ENCODE measurements at regions not wholly inside any gene's neighbourhood (a gene's known extent, or its start where the extent isn't known, plus 50 kb on each side); places are given as distances from the start of the nearest gene placed in this dataset.

DNA sequence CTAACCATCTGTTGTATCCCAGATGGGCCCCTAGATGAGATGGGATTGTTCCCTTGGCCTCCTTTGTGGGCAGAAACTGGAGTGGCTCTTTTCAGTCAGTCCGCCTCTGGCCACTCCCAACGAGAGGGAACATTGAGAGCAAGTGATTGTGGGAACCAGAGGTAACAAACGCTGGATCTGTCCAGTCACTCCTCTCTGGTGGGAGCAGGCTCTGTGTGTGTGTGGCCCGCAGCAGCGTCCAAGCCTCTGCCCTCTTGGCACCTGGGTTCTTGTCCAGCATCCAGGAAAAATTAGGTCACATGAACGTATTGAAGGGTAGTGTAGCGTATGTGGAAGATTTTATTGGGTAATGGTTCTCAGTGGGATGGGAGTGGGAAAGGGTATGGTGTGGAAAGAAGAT, 101.9 kb upstream of the COX10 start:
- H3K4me1 Mint-ChIP-seq (ENCODE audit: low read depth) = peaks cover 6% of the 10 kb centered on the region
- no peaks in the 10 kb centered on the region for H3K9me3 Mint-ChIP-seq
- H3K27ac Mint-ChIP-seq = no peak overlapping the region
- no peak for DNase-seq
- ChIA-PET POLR2A (no interaction called here), CTCF (no interaction called here)
- no peaks in the 10 kb centered on the region for H3K36me3 Mint-ChIP-seq
- intact Hi-C loops (cut with micrococcal nuclease) = no loop called here
- H3K27me3 Mint-ChIP-seq = no peaks in the 10 kb centered on the region
- H3K4me3 Mint-ChIP-seq = no peak overlapping the region

DNA sequence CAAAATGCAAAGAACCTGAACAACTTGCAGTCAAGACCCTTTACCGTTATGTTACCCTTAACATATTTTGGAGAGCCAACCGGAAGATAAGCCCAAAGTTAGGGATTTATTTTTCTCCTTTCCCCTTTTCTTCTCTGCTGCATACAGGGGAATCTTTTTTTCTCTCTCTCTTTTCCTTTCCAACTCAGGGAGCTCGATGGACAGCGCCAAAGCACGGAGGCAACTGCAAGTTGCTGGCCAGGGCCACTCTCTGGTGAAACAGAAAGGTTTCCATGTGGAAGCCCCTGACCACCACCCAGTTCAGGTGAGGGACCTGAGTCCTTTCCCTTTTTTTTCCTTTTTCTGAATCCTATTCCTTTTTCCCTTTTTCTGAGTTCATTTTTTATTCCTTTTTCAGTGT, 98.8 kb upstream of the COX10 start:
- Mint-ChIP-seq H3K36me3 (no peaks in the 10 kb centered on the region), H3K27me3 (no peaks in the 10 kb centered on the region), H3K4me3 (no peak overlapping the region), H3K9me3 (no peaks in the 10 kb centered on the region), H3K27ac (no peak overlapping the region), H3K4me1 (ENCODE audit: low read depth) (no peaks in the 10 kb centered on the region)
- DNase-seq = no peak
- ChIA-PET CTCF (no interaction called here), POLR2A (no interaction called here)
- intact Hi-C loops (cut with micrococcal nuclease) = no loop called here

DNA sequence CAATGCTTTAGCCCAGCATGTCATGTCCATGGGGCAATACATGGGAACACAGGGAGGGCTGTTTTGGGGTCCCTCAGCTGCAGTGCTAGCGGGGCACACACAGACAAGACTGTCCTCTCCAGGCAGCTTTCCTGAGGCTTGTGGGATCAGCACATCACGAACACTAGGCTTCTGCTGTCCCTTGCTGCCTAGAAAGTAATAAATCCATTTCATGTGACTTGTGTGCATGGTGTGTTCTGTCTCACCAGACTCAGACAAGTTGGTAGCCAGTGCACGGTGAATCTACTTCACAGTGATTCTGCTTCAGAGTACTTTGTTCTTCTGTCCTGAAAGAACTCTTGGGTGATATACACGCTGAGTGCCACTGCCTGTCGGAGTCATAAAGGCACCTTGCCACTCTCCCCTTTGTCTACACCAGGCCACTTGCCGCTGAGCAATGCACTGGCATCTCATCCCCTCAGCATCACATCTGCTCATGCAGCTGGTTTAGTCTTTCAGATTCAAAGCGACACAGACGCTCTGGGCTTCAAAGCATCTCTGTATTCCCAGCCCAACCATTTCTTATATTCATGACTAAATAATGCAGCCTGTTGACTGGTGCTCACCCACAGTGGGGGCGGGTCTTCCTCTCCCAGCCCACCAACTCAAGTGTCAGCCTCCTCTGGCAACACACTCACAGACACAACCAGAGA, 95.2 kb upstream of the COX10 start:
- intact Hi-C loops (cut with micrococcal nuclease) = no loop called here
- H3K27me3 Mint-ChIP-seq = no peaks in the 10 kb centered on the region
- no peaks in the 10 kb centered on the region for H3K9me3 Mint-ChIP-seq
- POLR2A ChIA-PET = no interaction called here
- H3K4me3 Mint-ChIP-seq = no peak overlapping the region
- CTCF ChIA-PET = interaction anchor here (0.6 kb wide), 1 partner anchor 327 kb away, joined by 3 read pairs; the partner anchor contains the start of gene HS3ST3B1
- no peaks in the 10 kb centered on the region for H3K4me1 Mint-ChIP-seq (ENCODE audit: low read depth)
- peaks cover 5% of the 10 kb centered on the region for H3K36me3 Mint-ChIP-seq
- no peak overlapping the region for H3K27ac Mint-ChIP-seq
- DNase-seq = no peak

DNA sequence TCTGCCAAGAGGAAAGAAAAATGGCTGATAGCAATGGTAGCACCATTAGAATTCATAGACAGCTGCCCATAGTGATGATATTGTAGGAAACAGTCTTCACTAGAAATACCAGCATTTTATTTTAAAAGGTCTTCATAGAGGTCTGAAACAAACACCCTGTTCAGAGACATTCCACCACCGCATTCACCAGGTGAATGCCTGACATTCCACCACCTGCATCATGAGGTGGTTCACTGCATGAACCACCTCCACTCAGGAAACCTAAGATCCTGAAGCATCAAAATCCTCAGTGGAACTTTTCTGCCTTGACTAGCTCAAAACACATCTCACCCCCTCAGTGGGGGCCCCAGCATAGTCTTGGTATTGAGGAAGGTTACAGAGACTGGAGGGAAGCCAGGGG, 91.5 kb upstream of the COX10 start:
- H3K27me3 Mint-ChIP-seq = no peaks in the 10 kb centered on the region
- ChIA-PET POLR2A (no interaction called here), CTCF (no interaction called here)
- DNase-seq = no peak
- H3K4me3 Mint-ChIP-seq = no peak overlapping the region
- H3K27ac Mint-ChIP-seq = no peak overlapping the region
- intact Hi-C loops (cut with micrococcal nuclease) = no loop called here
- H3K9me3 Mint-ChIP-seq = no peaks in the 10 kb centered on the region
- no peaks in the 10 kb centered on the region for H3K4me1 Mint-ChIP-seq (ENCODE audit: low read depth)
- peaks cover 10% of the 10 kb centered on the region for H3K36me3 Mint-ChIP-seq

DNA sequence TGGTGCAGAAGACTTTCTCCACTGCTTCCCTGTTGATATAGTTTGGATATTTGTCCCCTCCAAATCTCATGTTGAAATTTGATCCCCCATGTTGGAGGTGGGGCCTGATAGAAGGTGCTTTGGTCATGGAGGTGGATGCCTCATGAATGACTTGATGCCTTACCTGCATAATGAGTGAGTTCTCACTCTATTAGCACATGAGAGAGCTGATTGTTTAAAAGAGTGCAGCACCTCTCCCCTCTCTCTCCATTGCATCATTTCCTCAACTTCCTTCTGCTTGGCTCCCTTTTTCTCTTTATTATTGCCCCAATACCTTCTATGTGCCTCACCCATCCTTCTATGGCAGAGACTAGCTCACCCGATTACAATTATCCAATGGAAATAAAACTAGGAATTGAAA, 90.8 kb upstream of the COX10 start:
- Mint-ChIP-seq H3K4me1 (ENCODE audit: low read depth) (no peaks in the 10 kb centered on the region), H3K36me3 (peaks cover 10% of the 10 kb centered on the region), H3K4me3 (no peak overlapping the region), H3K27ac (no peak overlapping the region), H3K27me3 (no peaks in the 10 kb centered on the region), H3K9me3 (no peaks in the 10 kb centered on the region)
- no peak for DNase-seq
- intact Hi-C loops (cut with micrococcal nuclease) = no loop called here
- ChIA-PET CTCF (no interaction called here), POLR2A (no interaction called here)

DNA sequence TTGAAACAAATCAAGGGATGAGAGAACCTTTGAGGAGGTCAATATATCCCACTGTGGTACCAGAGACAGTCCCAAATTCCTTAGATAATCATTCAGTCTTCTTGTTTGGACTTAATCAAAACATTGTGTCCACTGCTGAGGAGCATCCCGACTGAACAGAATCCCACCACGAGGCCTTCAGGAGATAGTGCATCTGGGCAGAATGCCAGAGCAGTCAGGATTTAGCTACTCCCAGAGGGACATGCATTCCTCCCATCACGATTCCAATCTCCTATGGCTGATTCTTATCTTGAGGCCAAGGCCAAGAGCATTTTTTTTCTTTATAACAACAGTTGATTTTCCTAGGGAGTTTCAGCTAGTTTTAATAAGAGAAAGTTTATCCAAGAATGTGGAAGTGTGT, 87.4 kb upstream of the COX10 start:
- CTCF ChIA-PET = no interaction called here
- intact Hi-C loops (cut with micrococcal nuclease) = no loop called here

DNA sequence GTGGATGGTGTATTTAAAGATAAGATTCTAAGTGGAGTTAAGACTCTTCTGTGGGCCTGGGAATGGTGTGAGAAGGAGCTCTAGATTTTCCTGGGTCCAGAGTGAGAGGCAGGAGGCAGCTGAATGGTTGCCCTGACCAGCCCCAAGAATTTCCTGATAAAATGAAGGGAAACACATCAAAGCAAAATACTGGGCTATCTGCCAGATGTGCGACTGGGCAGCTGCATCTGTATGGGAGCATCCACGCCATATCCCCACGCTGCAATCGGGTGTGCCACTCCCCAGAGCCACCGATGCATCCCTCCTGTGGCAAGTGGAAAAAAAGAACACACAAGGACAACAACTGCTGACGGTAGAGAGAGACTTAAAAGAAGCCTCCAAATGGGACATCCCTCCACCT, 84.3 kb upstream of the COX10 start:
- intact Hi-C loops (cut with micrococcal nuclease) = no loop called here
- Mint-ChIP-seq H3K9me3 (no peaks in the 10 kb centered on the region), H3K27ac (no peak overlapping the region), H3K4me1 (ENCODE audit: low read depth) (no peaks in the 10 kb centered on the region), H3K4me3 (no peak overlapping the region), H3K27me3 (no peaks in the 10 kb centered on the region), H3K36me3 (peaks cover 8% of the 10 kb centered on the region)
- POLR2A ChIA-PET = no interaction called here
- CTCF ChIA-PET = no interaction called here
- DNase-seq = no peak

More for the DNA sequence above, 87.4 kb upstream of the COX10 start:
- Mint-ChIP-seq H3K9me3 (no peaks in the 10 kb centered on the region), H3K27me3 (no peaks in the 10 kb centered on the region), H3K4me1 (ENCODE audit: low read depth) (no peaks in the 10 kb centered on the region), H3K4me3 (no peak overlapping the region), H3K27ac (no peak overlapping the region), H3K36me3 (peaks cover 9% of the 10 kb centered on the region)
- no peak for DNase-seq
- POLR2A ChIA-PET = no interaction called here

DNA sequence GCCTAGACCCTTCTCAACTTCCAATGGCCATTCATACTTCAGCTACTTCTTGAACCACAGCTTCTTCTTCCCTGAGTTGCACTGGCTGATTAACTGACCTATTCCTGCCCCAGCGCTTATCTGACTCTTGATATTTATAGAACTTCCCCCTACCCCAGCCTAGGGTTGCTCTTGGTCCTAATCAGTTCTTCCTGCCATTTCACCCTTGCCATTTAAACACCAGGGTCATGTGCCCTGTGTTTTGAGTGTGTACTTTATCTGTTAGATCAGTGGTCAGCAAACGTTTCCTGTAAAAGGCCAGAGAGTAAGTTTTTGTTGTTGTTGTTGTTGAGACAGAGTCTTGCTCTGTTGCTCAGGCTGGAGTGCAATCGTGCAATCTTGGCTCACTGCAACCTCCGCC, 82.4 kb upstream of the COX10 start:
- no peak for DNase-seq
- H3K36me3 Mint-ChIP-seq = peaks cover 3% of the 10 kb centered on the region
- no peak overlapping the region for H3K27ac Mint-ChIP-seq
- intact Hi-C loops (cut with micrococcal nuclease) = no loop called here
- H3K27me3 Mint-ChIP-seq = no peaks in the 10 kb centered on the region
- CTCF ChIA-PET = interaction anchor here (0.6 kb wide), 1 partner anchor 51 kb away, joined by 3 read pairs; no protein-coding TSS in a partner anchor
- no peak overlapping the region for H3K4me3 Mint-ChIP-seq
- H3K4me1 Mint-ChIP-seq (ENCODE audit: low read depth) = no peaks in the 10 kb centered on the region
- H3K9me3 Mint-ChIP-seq = no peaks in the 10 kb centered on the region
- POLR2A ChIA-PET = no interaction called here

DNA sequence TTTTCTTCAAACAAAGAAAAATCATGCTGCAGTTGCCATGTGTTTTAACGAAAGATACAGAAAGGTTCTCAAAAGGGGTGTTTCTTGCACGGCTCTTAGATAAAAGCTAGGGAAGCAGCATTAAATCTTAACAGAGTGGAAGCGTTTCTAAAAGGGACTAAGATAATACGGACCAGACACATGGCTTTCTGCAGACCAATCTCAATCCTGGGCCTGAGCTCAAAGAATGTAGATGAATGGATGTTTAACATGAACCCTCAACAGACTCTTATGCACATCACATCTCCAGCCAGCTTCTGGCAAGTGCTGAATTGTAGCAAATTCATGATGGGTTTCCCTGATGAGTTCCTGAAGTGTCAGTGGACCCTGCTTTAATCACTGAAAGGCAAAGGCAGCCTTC, 80.2 kb upstream of the COX10 start:
- intact Hi-C loops (cut with micrococcal nuclease) = no loop called here

DNA sequence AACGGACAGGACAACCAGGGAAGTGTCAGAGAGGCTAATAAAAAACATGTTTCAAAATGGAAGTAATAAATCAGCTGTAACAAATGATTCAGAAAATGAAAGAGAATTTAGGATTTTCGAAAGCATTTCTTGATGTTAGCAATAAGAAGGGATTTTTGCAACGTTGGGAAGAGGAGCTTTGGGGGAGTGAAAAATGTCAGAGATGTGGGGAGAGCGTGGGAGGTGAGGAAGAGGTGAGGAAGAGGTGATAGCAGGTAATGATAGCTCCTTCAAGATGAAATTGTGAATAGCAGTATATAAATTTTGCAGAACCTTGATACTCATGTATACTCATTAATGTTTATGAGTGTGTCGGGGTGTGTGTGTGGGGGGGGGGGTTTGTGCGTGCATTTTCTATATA, 76.2 kb upstream of the COX10 start:
- ChIA-PET CTCF (interaction anchor here (0.7 kb wide), 1 partner anchor 1013 kb away, joined by 3 read pairs; no protein-coding TSS in a partner anchor), POLR2A (no interaction called here)
- no peaks in the 10 kb centered on the region for H3K27me3 Mint-ChIP-seq
- DNase-seq = no peak
- H3K27ac Mint-ChIP-seq = no peak overlapping the region
- no peak overlapping the region for H3K4me3 Mint-ChIP-seq
- H3K4me1 Mint-ChIP-seq (ENCODE audit: low read depth) = no peaks in the 10 kb centered on the region
- no peaks in the 10 kb centered on the region for H3K36me3 Mint-ChIP-seq
- intact Hi-C loops (cut with micrococcal nuclease) = no loop called here
- no peaks in the 10 kb centered on the region for H3K9me3 Mint-ChIP-seq

More for the DNA sequence above, 80.2 kb upstream of the COX10 start:
- no peak overlapping the region for H3K27ac Mint-ChIP-seq
- no peaks in the 10 kb centered on the region for H3K4me1 Mint-ChIP-seq (ENCODE audit: low read depth)
- no peak for DNase-seq
- peaks cover 3% of the 10 kb centered on the region for H3K36me3 Mint-ChIP-seq
- POLR2A ChIA-PET = no interaction called here
- CTCF ChIA-PET = no interaction called here
- H3K4me3 Mint-ChIP-seq = no peak overlapping the region
- no peaks in the 10 kb centered on the region for H3K27me3 Mint-ChIP-seq
- H3K9me3 Mint-ChIP-seq = no peaks in the 10 kb centered on the region

DNA sequence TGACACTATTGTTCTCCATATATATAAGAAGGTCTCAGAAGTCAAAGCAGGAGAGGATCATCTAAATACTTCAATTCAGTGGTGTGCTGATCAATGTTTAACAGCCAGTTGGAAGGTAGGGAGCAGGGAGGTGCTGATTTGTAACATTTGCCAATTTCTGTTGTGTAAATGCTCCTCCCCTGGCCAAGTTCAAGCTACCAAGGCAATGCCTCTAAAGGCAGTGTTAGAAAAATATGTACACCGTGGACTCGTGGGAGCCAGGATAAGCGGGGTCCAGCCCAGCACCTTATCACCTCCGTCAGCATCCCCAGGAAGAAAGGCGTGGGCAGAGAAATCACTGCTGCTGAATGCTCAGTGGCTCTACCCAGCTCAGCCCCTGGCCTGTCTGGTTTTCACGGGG, 75.3 kb upstream of the COX10 start:
- Mint-ChIP-seq H3K27me3 (no peaks in the 10 kb centered on the region), H3K27ac (no peak overlapping the region), H3K36me3 (no peaks in the 10 kb centered on the region), H3K9me3 (no peaks in the 10 kb centered on the region), H3K4me3 (no peak overlapping the region), H3K4me1 (ENCODE audit: low read depth) (no peaks in the 10 kb centered on the region)
- intact Hi-C loops (cut with micrococcal nuclease) = no loop called here
- ChIA-PET POLR2A (no interaction called here), CTCF (interaction anchor here (0.7 kb wide), 1 partner anchor 1012 kb away, joined by 3 read pairs; no protein-coding TSS in a partner anchor)
- DNase-seq = no peak

DNA sequence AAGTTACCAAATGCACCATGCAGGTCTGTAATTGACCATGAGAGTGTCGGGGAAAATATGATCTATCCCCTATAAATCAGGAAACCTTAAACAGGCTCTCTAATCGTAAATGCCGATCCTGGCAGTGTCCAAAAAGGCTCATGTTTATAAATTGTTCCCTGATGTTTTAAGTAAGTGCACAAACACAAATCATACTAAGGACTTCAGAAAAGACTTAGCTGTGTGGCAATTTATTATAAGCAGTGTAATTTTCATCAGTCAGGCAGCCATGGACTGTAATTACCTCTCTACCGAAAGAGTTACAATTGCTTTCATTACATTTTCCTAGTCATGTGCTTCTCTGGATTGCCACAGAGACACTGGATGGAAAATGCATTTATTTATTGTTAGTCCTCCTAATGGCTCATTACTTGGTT, 73.4 kb upstream of the COX10 start:
- CTCF ChIA-PET = no interaction called here
- POLR2A ChIA-PET = no interaction called here
- intact Hi-C loops (cut with micrococcal nuclease) = no loop called here
- no peaks in the 10 kb centered on the region for H3K4me1 Mint-ChIP-seq (ENCODE audit: low read depth)
- H3K4me3 Mint-ChIP-seq = no peak overlapping the region
- no peak overlapping the region for H3K27ac Mint-ChIP-seq
- no peak for DNase-seq
- peaks cover 8% of the 10 kb centered on the region for H3K9me3 Mint-ChIP-seq
- H3K27me3 Mint-ChIP-seq = no peaks in the 10 kb centered on the region
- peaks cover 2% of the 10 kb centered on the region for H3K36me3 Mint-ChIP-seq

DNA sequence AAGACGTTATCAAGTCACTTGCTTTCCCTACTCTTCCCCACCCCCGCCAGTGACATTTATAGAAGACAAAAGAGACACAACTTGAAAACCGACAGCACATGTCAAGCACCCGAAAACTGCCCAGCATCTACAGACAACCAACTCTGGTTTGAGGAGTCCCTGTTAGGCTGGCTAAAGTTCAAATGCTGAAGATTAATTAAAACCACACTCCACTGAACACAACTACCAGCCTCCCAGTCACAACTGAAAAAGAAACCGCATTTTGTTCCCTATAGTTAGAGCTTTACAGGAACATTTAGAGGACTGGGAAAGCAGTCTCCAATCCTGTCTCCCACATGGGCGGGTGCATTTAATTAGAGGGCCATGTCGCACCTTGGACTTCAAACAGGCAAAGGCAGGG, 73.0 kb upstream of the COX10 start:
- H3K4me1 Mint-ChIP-seq (ENCODE audit: low read depth) = no peaks in the 10 kb centered on the region
- H3K27ac Mint-ChIP-seq = no peak overlapping the region
- H3K4me3 Mint-ChIP-seq = no peak overlapping the region
- POLR2A ChIA-PET = no interaction called here
- peaks cover 10% of the 10 kb centered on the region for H3K9me3 Mint-ChIP-seq
- intact Hi-C loops (cut with micrococcal nuclease) = no loop called here
- H3K36me3 Mint-ChIP-seq = peaks cover 5% of the 10 kb centered on the region
- no peak for DNase-seq
- CTCF ChIA-PET = no interaction called here
- no peaks in the 10 kb centered on the region for H3K27me3 Mint-ChIP-seq
